Adrenal gland (tissue), 9 donors: ENCODE measurements at regions not wholly inside any gene's neighbourhood (a gene's known extent, or its start where the extent isn't known, plus 50 kb on each side); places are given as distances from the start of the nearest gene placed in this dataset.

Experiments used
- DNase-seq, 7 donors: peaks; one replicate each; pipeline ENCODE4 v3.0.0-alpha.2; 2019 to 2020
- H3K27ac ChIP-seq, 5 donors: fragments of 200-600 bp; sonication (generic) in 4 of 5; 1 replicate in 3 of 5; 2 replicates in 2 of 5; pipeline versions ENCODE4 v1.5.1 to v1.8.0; 2016 to 2020; ENCODE audit warnings: mild to moderate bottlenecking in 1 of 5
- H3K27me3 ChIP-seq: fragments of 200-600 bp; 2 replicates; pipeline ENCODE4 v1.8.0; 2021
- H3K36me3 ChIP-seq, 2 donors: fragments of 200-600 bp; replicated peaks in 1 of 2; 1 replicate in 1 of 2; 2 replicates in 1 of 2; pipeline versions ENCODE4 v1.5.1 to v1.8.0; 2018 to 2022
- H3K4me1 ChIP-seq, 2 donors: fragments of 200-600 bp; replicated peaks in 1 of 2; 1 replicate in 1 of 2; 2 replicates in 1 of 2; pipeline versions ENCODE4 v1.5.1 to v1.8.0; 2018 to 2021
- H3K4me3 ChIP-seq, 4 donors: fragments of 200-600 bp; sonication (generic) in 3 of 4; one replicate each; pipeline ENCODE4 v1.5.1; 2016 to 2018
- H3K9me3 ChIP-seq, 3 donors: fragments of 200-600 bp; sonication (generic) in 1 of 3; replicated peaks in 1 of 3; 1 replicate in 2 of 3; 2 replicates in 1 of 3; pipeline versions ENCODE4 v1.5.1 to v1.8.0; 2016 to 2021
- CTCF ChIP-seq, 6 experiments: fragments of 450-650 bp in 4 of 6; fragments of 200-600 bp in 2 of 6; sonication (generic) in 1 of 6; IDR thresholded peaks; 1 replicate in 5 of 6; 2 replicates in 1 of 6; pipeline versions ENCODE4 v1.5.1 to v1.8.0; 2016 to 2021; ENCODE audit warnings: antibody characterized with exemption in 6 of 6, mild to moderate bottlenecking in 2 of 6, moderate library complexity in 1 of 6
- POLR2A ChIP-seq, 2 donors: fragments of 450-650 bp; IDR thresholded peaks; one replicate each; pipeline ENCODE4 v1.6.1; 2017; ENCODE audit warnings: antibody characterized with exemption in 2 of 2, mild to moderate bottlenecking in 2 of 2, moderate library complexity in 1 of 2
- WGBS, 4 donors: extraction: QIAGEN DNeasy Blood & Tissue Kit in 2 of 4; methylation state at CpG; one replicate each; pipeline versions ENCODE4 v1.1.5 to v1.1.7; 2013 to 2017; 5-methylcytosine and 5-hydroxymethylcytosine counted together
- intact Hi-C, 2 donors: fragments of 100-400 bp; cut with DNase I; formaldehyde crosslinking; loops; one replicate each; pipeline versions ENCODE4 v1.14.1 to v1.15.0; 2022 to 2023
- donor health status: healthy with polysubstance abuse.
- donor health status: Bipolar disorder and iron deficiency.
- donor health status: DM: yes; HTN: yes; CAD: no.
- donor health status: DM: no; HTN: no; CAD: no.
- donor health status: DM: no; HTN: no; CAD: no.

- intact Hi-C loops = no loop called here
- no peak for TF ChIP-seq POLR2A (IDR thresholded peaks at IDR 0.05)
- TF ChIP-seq CTCF (IDR thresholded peaks at IDR 0.05) = no peak
Measured at GRCh38 chr13:40287428-40287827, 379.0 kb downstream of the FOXO1 start.

GRCh38 chr13:40288259-40288658, 378.2 kb downstream of the FOXO1 start:
- DNase-seq = no peak
- intact Hi-C loops = no loop called here
- no peak overlapping the region for H3K27ac ChIP-seq
- no peaks in the 10 kb centered on the region for H3K9me3 ChIP-seq
- H3K4me3 ChIP-seq = no peak overlapping the region
- H3K4me1 ChIP-seq = no peaks in the 10 kb centered on the region
- H3K36me3 ChIP-seq = no peaks in the 10 kb centered on the region
- 68 to 76% (median 71%) methylated on average over 3 to 4 of the region's 4 CpGs for WGBS, 4 donors
- H3K27me3 ChIP-seq = no peaks in the 10 kb centered on the region
- TF ChIP-seq POLR2A (IDR thresholded peaks at IDR 0.05) (no peak), CTCF (IDR thresholded peaks at IDR 0.05) (no peak)

More at GRCh38 chr13:40287428-40287827, 379.0 kb downstream of the FOXO1 start:
- no peaks in the 10 kb centered on the region for H3K36me3 ChIP-seq
- no peak for DNase-seq
- no peak overlapping the region for H3K27ac ChIP-seq
- no peaks in the 10 kb centered on the region for H3K9me3 ChIP-seq
- no peak overlapping the region for H3K4me3 ChIP-seq
- H3K27me3 ChIP-seq = no peaks in the 10 kb centered on the region
- no peaks in the 10 kb centered on the region for H3K4me1 ChIP-seq
- 91 to 94% (median 93%) methylated on average over 4 of the region's 4 CpGs for WGBS, 4 donors

GRCh38 chr13:40290758-40291157, 375.7 kb downstream of the FOXO1 start:
- Histone ChIP-seq H3K36me3 (no peaks in the 10 kb centered on the region), H3K4me3 (no peak overlapping the region), H3K9me3 (no peaks in the 10 kb centered on the region), H3K27ac (no peak overlapping the region), H3K4me1 (no peaks in the 10 kb centered on the region), H3K27me3 (no peaks in the 10 kb centered on the region)
- TF ChIP-seq CTCF (IDR thresholded peaks at IDR 0.05) = no peak
- TF ChIP-seq POLR2A (IDR thresholded peaks at IDR 0.05) = no peak
- intact Hi-C loops = no loop called here
- WGBS, 4 donors = 82 to 100% (median 93%) methylated on average over 1 of the region's 1 CpG
- DNase-seq = no peak

GRCh38 chr13:40292108-40292507, 374.3 kb downstream of the FOXO1 start:
- 91 to 94% (median 94%) methylated on average over 5 of the region's 5 CpGs for WGBS, 4 donors
- H3K4me1 ChIP-seq = no peaks in the 10 kb centered on the region
- no peaks in the 10 kb centered on the region for H3K9me3 ChIP-seq
- no peaks in the 10 kb centered on the region for H3K27me3 ChIP-seq
- H3K4me3 ChIP-seq = no peak overlapping the region
- H3K27ac ChIP-seq = no peak overlapping the region
- no peaks in the 10 kb centered on the region for H3K36me3 ChIP-seq
- intact Hi-C loops = no loop called here
- TF ChIP-seq CTCF (IDR thresholded peaks at IDR 0.05) (no peak), POLR2A (IDR thresholded peaks at IDR 0.05) (no peak)
- DNase-seq = no peak
